ENCODE measurements at regions not wholly inside any gene's neighbourhood (a gene's known extent, or its start where the extent isn't known, plus 50 kb on each side); places are given as distances from the start of the nearest gene placed in this dataset.

- Histone ChIP-seq H3K9me3 (ENCODE audit: control insufficient read depth in 5 of 5, low read length in 5 of 5) (no peaks in the 10 kb centered on the region), H3K4me3 (ENCODE audit: low read depth in 1 of 5, low read length in 5 of 5) (no peak overlapping the region), H3K4me1 (ENCODE audit: control insufficient read depth in 5 of 5, insufficient read depth in 5 of 5, low read length in 5 of 5) (no peaks in the 10 kb centered on the region), H3K27ac (ENCODE audit: low read depth, low read length) (no peak overlapping the region), H3K27me3 (ENCODE audit: control insufficient read depth in 5 of 5, insufficient read depth in 4 of 5, low read length in 5 of 5) (no peaks in the 10 kb centered on the region), H3K36me3 (ENCODE audit: control insufficient read depth in 5 of 5, insufficient read depth in 5 of 5, low read length in 5 of 5) (no peaks in the 10 kb centered on the region), H3K9ac (ENCODE audit: low read length in 5 of 5) (no peak overlapping the region)
These were observed 189.1 kb downstream of the SLC7A11 start for GRCh38 chr4:138052806-138053632.

- Histone ChIP-seq H3K9me3 (ENCODE audit: control insufficient read depth in 5 of 5, low read length in 5 of 5) (no peaks in the 10 kb centered on the region), H3K4me1 (ENCODE audit: control insufficient read depth in 5 of 5, insufficient read depth in 5 of 5, low read length in 5 of 5) (no peaks in the 10 kb centered on the region), H3K4me3 (ENCODE audit: low read depth in 1 of 5, low read length in 5 of 5) (no peak overlapping the region), H3K27ac (ENCODE audit: low read depth, low read length) (no peak overlapping the region), H3K9ac (ENCODE audit: low read length in 5 of 5) (no peak overlapping the region), H3K27me3 (ENCODE audit: control insufficient read depth in 5 of 5, insufficient read depth in 4 of 5, low read length in 5 of 5) (no peaks in the 10 kb centered on the region), H3K36me3 (ENCODE audit: control insufficient read depth in 5 of 5, insufficient read depth in 5 of 5, low read length in 5 of 5) (no peaks in the 10 kb centered on the region)
These were observed 191.0 kb downstream of the SLC7A11 start for GRCh38 chr4:138051157-138051556.

- no peaks in the 10 kb centered on the region for H3K4me1 ChIP-seq (ENCODE audit: control insufficient read depth in 5 of 5, insufficient read depth in 5 of 5, low read length in 5 of 5)
- no peak overlapping the region for H3K9ac ChIP-seq (ENCODE audit: low read length in 5 of 5)
These were observed 191.5 kb downstream of the SLC7A11 start for GRCh38 chr4:138050601-138051000.

GRCh38 chr4:138049355-138049754, 192.8 kb downstream of the SLC7A11 start:
- H3K4me3 ChIP-seq (ENCODE audit: low read depth in 1 of 5, low read length in 5 of 5) = no peak overlapping the region
- H3K9ac ChIP-seq (ENCODE audit: low read length in 5 of 5) = no peak overlapping the region
- H3K36me3 ChIP-seq (ENCODE audit: control insufficient read depth in 5 of 5, insufficient read depth in 5 of 5, low read length in 5 of 5) = no peaks in the 10 kb centered on the region

More at GRCh38 chr4:138050601-138051000, 191.5 kb downstream of the SLC7A11 start:
- no peaks in the 10 kb centered on the region for H3K27me3 ChIP-seq (ENCODE audit: control insufficient read depth in 5 of 5, insufficient read depth in 4 of 5, low read length in 5 of 5)
- no peak overlapping the region for H3K4me3 ChIP-seq (ENCODE audit: low read depth in 1 of 5, low read length in 5 of 5)
- no peak overlapping the region for H3K27ac ChIP-seq (ENCODE audit: low read depth, low read length)
- H3K36me3 ChIP-seq (ENCODE audit: control insufficient read depth in 5 of 5, insufficient read depth in 5 of 5, low read length in 5 of 5) = no peaks in the 10 kb centered on the region
- no peaks in the 10 kb centered on the region for H3K9me3 ChIP-seq (ENCODE audit: control insufficient read depth in 5 of 5, low read length in 5 of 5)

GRCh38 chr4:138047290-138047689, 194.9 kb downstream of the SLC7A11 start:
- H3K27me3 ChIP-seq (ENCODE audit: control insufficient read depth in 5 of 5, insufficient read depth in 4 of 5, low read length in 5 of 5) = no peaks in the 10 kb centered on the region
- no peak overlapping the region for H3K9ac ChIP-seq (ENCODE audit: low read length in 5 of 5)
- H3K36me3 ChIP-seq (ENCODE audit: control insufficient read depth in 5 of 5, insufficient read depth in 5 of 5, low read length in 5 of 5) = no peaks in the 10 kb centered on the region
- no peaks in the 10 kb centered on the region for H3K9me3 ChIP-seq (ENCODE audit: control insufficient read depth in 5 of 5, low read length in 5 of 5)
- H3K4me3 ChIP-seq (ENCODE audit: low read depth in 1 of 5, low read length in 5 of 5) = no peak overlapping the region
- no peak overlapping the region for H3K27ac ChIP-seq (ENCODE audit: low read depth, low read length)
- H3K4me1 ChIP-seq (ENCODE audit: control insufficient read depth in 5 of 5, insufficient read depth in 5 of 5, low read length in 5 of 5) = peaks cover 0 to 4% (median 0%) of the 10 kb centered on the region in 5 donors

More at GRCh38 chr4:138049355-138049754, 192.8 kb downstream of the SLC7A11 start:
- peaks cover 0 to 4% (median 0%) of the 10 kb centered on the region in 5 donors for H3K4me1 ChIP-seq (ENCODE audit: control insufficient read depth in 5 of 5, insufficient read depth in 5 of 5, low read length in 5 of 5)
- H3K9me3 ChIP-seq (ENCODE audit: control insufficient read depth in 5 of 5, low read length in 5 of 5) = no peaks in the 10 kb centered on the region
- H3K27ac ChIP-seq (ENCODE audit: low read depth, low read length) = no peak overlapping the region
- no peaks in the 10 kb centered on the region for H3K27me3 ChIP-seq (ENCODE audit: control insufficient read depth in 5 of 5, insufficient read depth in 4 of 5, low read length in 5 of 5)

GRCh38 chr4:138045036-138045435, 197.1 kb downstream of the SLC7A11 start:
- Histone ChIP-seq H3K4me1 (ENCODE audit: control insufficient read depth in 5 of 5, insufficient read depth in 5 of 5, low read length in 5 of 5) (peaks cover 0 to 4% (median 0%) of the 10 kb centered on the region in 5 donors), H3K9me3 (ENCODE audit: control insufficient read depth in 5 of 5, low read length in 5 of 5) (no peaks in the 10 kb centered on the region), H3K4me3 (ENCODE audit: low read depth in 1 of 5, low read length in 5 of 5) (no peak overlapping the region), H3K36me3 (ENCODE audit: control insufficient read depth in 5 of 5, insufficient read depth in 5 of 5, low read length in 5 of 5) (no peaks in the 10 kb centered on the region), H3K27me3 (ENCODE audit: control insufficient read depth in 5 of 5, insufficient read depth in 4 of 5, low read length in 5 of 5) (no peaks in the 10 kb centered on the region), H3K27ac (ENCODE audit: low read depth, low read length) (no peak overlapping the region), H3K9ac (ENCODE audit: low read length in 5 of 5) (no peak overlapping the region)

- H3K9me3 ChIP-seq (ENCODE audit: control insufficient read depth in 5 of 5, low read length in 5 of 5) = no peaks in the 10 kb centered on the region
- no peaks in the 10 kb centered on the region for H3K27me3 ChIP-seq (ENCODE audit: control insufficient read depth in 5 of 5, insufficient read depth in 4 of 5, low read length in 5 of 5)
- no peak overlapping the region for H3K9ac ChIP-seq (ENCODE audit: low read length in 5 of 5)
- H3K4me1 ChIP-seq (ENCODE audit: control insufficient read depth in 5 of 5, insufficient read depth in 5 of 5, low read length in 5 of 5) = peaks cover 0 to 6% (median 3%) of the 10 kb centered on the region in 5 donors
- H3K27ac ChIP-seq (ENCODE audit: low read depth, low read length) = no peak overlapping the region
- no peak overlapping the region for H3K4me3 ChIP-seq (ENCODE audit: low read depth in 1 of 5, low read length in 5 of 5)
- H3K36me3 ChIP-seq (ENCODE audit: control insufficient read depth in 5 of 5, insufficient read depth in 5 of 5, low read length in 5 of 5) = no peaks in the 10 kb centered on the region
These were observed 203.1 kb downstream of the SLC7A11 start for GRCh38 chr4:138039010-138039409.

GRCh38 chr4:138037696-138038095, 204.5 kb downstream of the SLC7A11 start:
- Histone ChIP-seq H3K9me3 (ENCODE audit: control insufficient read depth in 5 of 5, low read length in 5 of 5) (no peaks in the 10 kb centered on the region), H3K27ac (ENCODE audit: low read depth, low read length) (no peak overlapping the region), H3K4me3 (ENCODE audit: low read depth in 1 of 5, low read length in 5 of 5) (no peak overlapping the region)

GRCh38 chr4:138035781-138036258, 206.3 kb downstream of the SLC7A11 start:
- no peak overlapping the region for H3K4me3 ChIP-seq (ENCODE audit: low read depth in 1 of 5, low read length in 5 of 5)
- no peaks in the 10 kb centered on the region for H3K36me3 ChIP-seq (ENCODE audit: control insufficient read depth in 5 of 5, insufficient read depth in 5 of 5, low read length in 5 of 5)
- H3K9me3 ChIP-seq (ENCODE audit: control insufficient read depth in 5 of 5, low read length in 5 of 5) = no peaks in the 10 kb centered on the region
- H3K27me3 ChIP-seq (ENCODE audit: control insufficient read depth in 5 of 5, insufficient read depth in 4 of 5, low read length in 5 of 5) = no peaks in the 10 kb centered on the region
- H3K27ac ChIP-seq (ENCODE audit: low read depth, low read length) = no peak overlapping the region
- H3K9ac ChIP-seq (ENCODE audit: low read length in 5 of 5) = no peak overlapping the region
- peaks cover 0 to 6% (median 3%) of the 10 kb centered on the region in 5 donors for H3K4me1 ChIP-seq (ENCODE audit: control insufficient read depth in 5 of 5, insufficient read depth in 5 of 5, low read length in 5 of 5)

More at GRCh38 chr4:138037696-138038095, 204.5 kb downstream of the SLC7A11 start:
- peaks cover 0 to 6% (median 3%) of the 10 kb centered on the region in 5 donors for H3K4me1 ChIP-seq (ENCODE audit: control insufficient read depth in 5 of 5, insufficient read depth in 5 of 5, low read length in 5 of 5)
- no peaks in the 10 kb centered on the region for H3K36me3 ChIP-seq (ENCODE audit: control insufficient read depth in 5 of 5, insufficient read depth in 5 of 5, low read length in 5 of 5)
- no peak overlapping the region for H3K9ac ChIP-seq (ENCODE audit: low read length in 5 of 5)
- no peaks in the 10 kb centered on the region for H3K27me3 ChIP-seq (ENCODE audit: control insufficient read depth in 5 of 5, insufficient read depth in 4 of 5, low read length in 5 of 5)

- Histone ChIP-seq H3K4me3 (ENCODE audit: low read depth in 1 of 5, low read length in 5 of 5) (no peak overlapping the region), H3K9ac (ENCODE audit: low read length in 5 of 5) (no peak overlapping the region), H3K9me3 (ENCODE audit: control insufficient read depth in 5 of 5, low read length in 5 of 5) (no peaks in the 10 kb centered on the region), H3K27me3 (ENCODE audit: control insufficient read depth in 5 of 5, insufficient read depth in 4 of 5, low read length in 5 of 5) (no peaks in the 10 kb centered on the region), H3K36me3 (ENCODE audit: control insufficient read depth in 5 of 5, insufficient read depth in 5 of 5, low read length in 5 of 5) (no peaks in the 10 kb centered on the region), H3K27ac (ENCODE audit: low read depth, low read length) (no peak overlapping the region), H3K4me1 (ENCODE audit: control insufficient read depth in 5 of 5, insufficient read depth in 5 of 5, low read length in 5 of 5) (peaks cover 0 to 6% (median 3%) of the 10 kb centered on the region in 5 donors)
These were observed 207.3 kb downstream of the SLC7A11 start for GRCh38 chr4:138034871-138035270.
